Activated T-cell treated with anti-CD3 and anti-CD28 coated beads, Interleukin-2, amount 50 U/mL, for 24 hours (primary cell): ENCODE measurements at regions not wholly inside any gene's neighbourhood (a gene's known extent, or its start where the extent isn't known, plus 50 kb on each side); places are given as distances from the start of the nearest gene placed in this dataset.

ENCODE experiments used
- DNase-seq: peaks from one replicate; pipeline ENCODE4 v3.0.0-alpha.2; 2020
- H3K27ac Mint-ChIP-seq: 2 replicates; pipeline ENCODE4 v1.8.0; 2020; ENCODE audit warnings: mild to moderate bottlenecking, mixed read lengths
- H3K27me3 Mint-ChIP-seq: 2 replicates; pipeline ENCODE4 v1.8.0; 2020; ENCODE audit warnings: mixed read lengths
- H3K36me3 Mint-ChIP-seq: 2 replicates; pipeline ENCODE4 v1.8.0; 2020; ENCODE audit warnings: low read depth, mixed read lengths
- H3K4me1 Mint-ChIP-seq: 2 replicates; pipeline ENCODE4 v1.8.0; 2020; ENCODE audit warnings: low read depth, mixed read lengths
- H3K4me3 Mint-ChIP-seq: 2 replicates; pipeline ENCODE4 v1.8.0; 2020; ENCODE audit warnings: mild to moderate bottlenecking, moderate library complexity, mixed read lengths
- H3K9me3 Mint-ChIP-seq: 2 replicates; pipeline ENCODE4 v1.8.0; 2020; ENCODE audit warnings: mixed read lengths

DNA sequence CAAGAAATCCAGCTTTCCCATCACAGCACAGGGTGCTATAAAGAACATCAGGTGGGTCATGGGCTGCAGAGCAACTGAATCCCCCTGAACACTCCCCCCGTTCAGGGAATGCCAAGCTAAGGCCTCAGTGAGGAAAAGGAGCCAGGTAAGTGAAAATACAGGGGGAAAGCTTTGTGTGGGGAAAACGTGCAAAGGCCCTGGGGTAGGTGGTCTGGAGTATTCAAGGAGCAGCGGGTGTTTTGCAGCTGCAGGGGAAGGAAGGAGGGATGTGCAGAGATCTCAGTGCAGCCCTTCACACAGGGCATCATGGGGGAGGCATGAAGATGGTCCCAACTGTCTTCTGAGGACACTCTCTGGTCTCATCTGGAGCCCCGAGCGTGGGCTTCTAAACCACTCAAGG is 119.2 kb downstream of the ETS2 start:
- Mint-ChIP-seq H3K4me3 (no peak overlapping the region), H3K4me1 (peaks cover 4% of the 10 kb centered on the region), H3K36me3 (no peaks in the 10 kb centered on the region), H3K27me3 (peaks cover 47% of the 10 kb centered on the region), H3K9me3 (peaks cover 2% of the 10 kb centered on the region), H3K27ac (no peak overlapping the region)
- no peak for DNase-seq

DNA sequence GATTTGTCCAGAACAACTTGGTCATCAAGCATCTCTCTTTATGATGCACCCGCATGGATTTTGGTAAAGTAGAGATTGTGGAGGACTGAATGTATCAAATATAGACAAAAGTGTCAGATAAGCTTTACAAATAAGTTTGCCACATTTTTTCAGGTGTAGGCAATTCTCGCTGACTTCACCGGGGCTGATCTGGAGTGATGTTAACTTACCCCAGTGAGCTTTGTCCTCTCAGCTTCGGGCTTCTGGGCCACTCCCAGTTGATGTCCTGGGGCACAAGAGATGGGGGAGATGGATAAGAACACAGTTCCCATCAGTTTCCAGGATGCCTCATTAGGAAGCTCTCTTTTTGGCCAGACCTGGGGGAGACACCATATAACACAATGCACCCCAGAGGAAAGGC is 117.7 kb downstream of the ETS2 start:
- Mint-ChIP-seq H3K9me3 (peaks cover 2% of the 10 kb centered on the region), H3K27me3 (peaks cover 51% of the 10 kb centered on the region), H3K4me3 (no peak overlapping the region), H3K27ac (no peak overlapping the region), H3K4me1 (peaks cover 4% of the 10 kb centered on the region), H3K36me3 (no peaks in the 10 kb centered on the region)
- DNase-seq, result no peak

GRCh38 chr21:38922474-38923235 is 116.9 kb downstream of the ETS2 start:
- DNase-seq, result no peak
- Mint-ChIP-seq H3K4me3 (no peak overlapping the region), H3K27ac (no peak overlapping the region), H3K36me3 (no peaks in the 10 kb centered on the region), H3K9me3 (peaks cover 2% of the 10 kb centered on the region), H3K27me3 (peaks cover 54% of the 10 kb centered on the region), H3K4me1 (peaks cover 4% of the 10 kb centered on the region)

GRCh38 chr21:38921511-38922251 is 116.0 kb downstream of the ETS2 start:
- Mint-ChIP-seq H3K27ac (no peak overlapping the region), H3K36me3 (no peaks in the 10 kb centered on the region), H3K9me3 (peaks cover 2% of the 10 kb centered on the region), H3K4me1 (peaks cover 4% of the 10 kb centered on the region), H3K27me3 (peaks cover 56% of the 10 kb centered on the region), H3K4me3 (no peak overlapping the region)
- DNase-seq, result no peak

GRCh38 chr21:38920631-38921398 is 115.1 kb downstream of the ETS2 start:
- Mint-ChIP-seq H3K27me3 (peaks cover 58% of the 10 kb centered on the region), H3K36me3 (no peaks in the 10 kb centered on the region), H3K27ac (no peak overlapping the region), H3K4me3 (no peak overlapping the region), H3K4me1 (peaks cover 2% of the 10 kb centered on the region), H3K9me3 (peaks cover 2% of the 10 kb centered on the region)
- DNase-seq, result no peak

GRCh38 chr21:38918607-38919346 is 113.0 kb downstream of the ETS2 start:
- peaks cover 51% of the 10 kb centered on the region for H3K27me3 Mint-ChIP-seq
- H3K4me1 Mint-ChIP-seq, result no peaks in the 10 kb centered on the region
- H3K36me3 Mint-ChIP-seq, result no peaks in the 10 kb centered on the region
- no peak for DNase-seq
- peaks cover 2% of the 10 kb centered on the region for H3K9me3 Mint-ChIP-seq
- no peak overlapping the region for H3K27ac Mint-ChIP-seq
- no peak overlapping the region for H3K4me3 Mint-ChIP-seq

DNA sequence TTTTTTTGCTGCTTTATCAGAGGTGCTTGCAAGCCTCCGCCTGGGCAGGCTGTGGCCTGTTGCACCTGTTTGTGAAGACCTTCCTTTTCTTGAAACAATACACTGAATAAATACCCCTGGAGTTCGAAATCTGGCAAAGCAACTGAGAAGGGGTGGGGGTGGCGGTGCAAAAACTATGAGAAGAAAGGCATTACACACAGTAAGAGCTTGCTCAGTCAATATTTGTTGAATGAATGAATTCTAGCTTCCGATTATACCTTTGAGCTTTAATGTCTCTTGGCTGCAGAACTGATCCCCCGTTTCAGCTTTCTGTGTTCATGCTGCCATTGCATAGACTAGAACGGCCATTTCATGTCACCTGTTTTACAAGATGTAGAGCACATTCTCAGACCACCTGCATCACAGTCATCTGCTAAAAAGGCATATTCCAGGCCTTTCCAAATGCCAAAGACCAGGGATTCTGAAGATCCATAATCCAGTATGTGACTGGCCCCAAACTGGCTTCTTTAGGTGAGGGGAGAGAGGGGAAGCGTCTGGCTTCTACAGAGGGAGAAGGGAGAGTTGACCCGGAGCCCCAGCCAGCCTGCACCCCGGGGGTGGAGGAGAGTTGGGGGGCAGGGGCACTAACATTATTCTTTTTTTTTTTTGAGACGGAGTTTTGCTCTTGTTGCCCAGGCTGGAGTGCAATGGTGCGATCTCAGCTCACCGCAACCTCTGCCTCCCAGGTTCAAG is 111.5 kb downstream of the ETS2 start:
- Mint-ChIP-seq H3K27me3 (peaks cover 38% of the 10 kb centered on the region), H3K36me3 (no peaks in the 10 kb centered on the region), H3K9me3 (peaks cover 2% of the 10 kb centered on the region), H3K4me1 (peaks cover 2% of the 10 kb centered on the region), H3K4me3 (no peak overlapping the region), H3K27ac (no peak overlapping the region)
- no peak for DNase-seq

DNA sequence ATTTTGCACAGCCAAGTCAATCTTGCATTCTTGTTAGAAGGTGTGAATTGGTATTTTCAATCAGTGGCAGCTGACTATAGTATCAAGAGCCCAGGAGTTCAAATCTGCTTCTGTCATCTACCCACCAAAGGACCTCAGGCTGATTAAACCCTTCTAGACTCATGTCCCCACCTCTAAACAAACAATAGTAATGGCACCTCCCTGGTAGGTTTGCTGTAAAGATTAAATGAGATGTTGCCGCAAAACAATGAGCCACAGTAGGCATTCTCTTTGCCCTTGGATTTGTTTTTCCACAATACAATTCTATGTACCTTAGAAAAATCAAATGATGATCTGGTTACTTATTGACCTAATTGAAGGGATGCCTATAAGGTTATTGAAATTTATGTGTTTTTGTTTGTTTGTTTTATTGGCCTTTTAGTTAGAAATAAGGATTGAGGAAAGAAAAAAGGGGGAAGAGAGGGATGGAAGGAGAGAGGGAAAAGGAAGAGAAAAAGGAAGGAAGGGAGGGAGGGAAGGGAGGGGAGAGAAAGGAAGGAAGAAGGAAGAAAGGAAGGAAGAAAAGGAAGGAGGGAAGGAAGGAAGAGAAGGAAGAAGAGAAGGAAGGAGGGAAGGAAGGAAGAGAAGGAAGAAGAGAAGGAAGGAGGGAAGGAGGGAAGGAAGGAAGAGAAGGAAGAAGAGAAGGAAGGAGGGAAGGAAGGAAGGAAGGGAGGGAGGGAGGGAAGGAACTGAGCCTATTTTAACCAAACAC is 110.7 kb downstream of the ETS2 start:
- no peaks in the 10 kb centered on the region for H3K9me3 Mint-ChIP-seq
- no peak overlapping the region for H3K4me3 Mint-ChIP-seq
- H3K36me3 Mint-ChIP-seq, result no peaks in the 10 kb centered on the region
- H3K4me1 Mint-ChIP-seq, result peaks cover 3% of the 10 kb centered on the region
- H3K27ac Mint-ChIP-seq, result no peak overlapping the region
- no peak for DNase-seq
- peaks cover 34% of the 10 kb centered on the region for H3K27me3 Mint-ChIP-seq

GRCh38 chr21:38915546-38915945 is 109.8 kb downstream of the ETS2 start:
- Mint-ChIP-seq H3K9me3 (no peaks in the 10 kb centered on the region), H3K36me3 (no peaks in the 10 kb centered on the region), H3K4me3 (no peak overlapping the region), H3K27me3 (peaks cover 30% of the 10 kb centered on the region), H3K27ac (no peak overlapping the region), H3K4me1 (peaks cover 9% of the 10 kb centered on the region)
- no peak for DNase-seq

DNA sequence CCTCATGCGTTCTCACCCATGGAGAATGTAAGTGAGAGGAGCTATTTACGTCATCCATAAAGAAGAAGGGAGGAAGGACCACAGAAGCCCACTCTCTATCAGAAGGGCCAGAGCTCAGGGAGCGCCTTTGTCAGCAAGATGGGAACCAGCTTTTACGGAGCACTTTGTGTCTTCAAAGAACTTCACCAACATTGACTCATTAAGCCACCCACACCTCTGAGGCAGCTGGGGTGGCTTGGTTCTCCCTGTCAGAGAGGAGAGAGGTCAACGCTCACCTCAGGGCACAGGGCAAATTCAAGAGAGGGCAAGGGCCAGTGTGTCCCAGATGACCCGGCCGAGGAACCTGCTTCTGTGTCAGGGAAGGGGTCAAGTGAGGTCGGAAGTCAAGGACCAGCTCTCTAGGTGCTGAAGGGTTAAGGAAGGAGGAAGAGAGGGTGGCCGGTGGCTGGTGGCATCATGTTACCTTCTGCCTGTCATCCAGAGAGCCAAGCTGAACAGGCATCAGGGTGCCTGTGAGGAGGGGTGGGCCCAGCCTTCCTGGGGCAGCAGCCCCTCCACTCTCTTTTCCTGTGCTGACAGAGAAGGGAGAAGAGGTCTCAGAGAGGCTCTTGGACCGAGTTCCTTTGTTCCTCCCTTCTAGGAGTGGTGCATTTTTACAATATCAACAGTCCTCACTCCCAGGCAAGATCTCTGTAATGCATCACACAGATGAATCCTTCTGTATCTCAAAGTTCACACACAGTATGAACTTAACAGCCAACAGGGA is 109.0 kb downstream of the ETS2 start:
- peaks cover 28% of the 10 kb centered on the region for H3K27me3 Mint-ChIP-seq
- no peak overlapping the region for H3K27ac Mint-ChIP-seq
- no peak overlapping the region for H3K4me3 Mint-ChIP-seq
- no peaks in the 10 kb centered on the region for H3K9me3 Mint-ChIP-seq
- no peak for DNase-seq
- no peaks in the 10 kb centered on the region for H3K36me3 Mint-ChIP-seq
- H3K4me1 Mint-ChIP-seq, result peaks cover 9% of the 10 kb centered on the region

- no peak overlapping the region for H3K4me3 Mint-ChIP-seq
- H3K9me3 Mint-ChIP-seq, result no peaks in the 10 kb centered on the region
- H3K27ac Mint-ChIP-seq, result no peak overlapping the region
- H3K36me3 Mint-ChIP-seq, result no peaks in the 10 kb centered on the region
- peaks cover 9% of the 10 kb centered on the region for H3K4me1 Mint-ChIP-seq
- H3K27me3 Mint-ChIP-seq, result peaks cover 28% of the 10 kb centered on the region
- no peak for DNase-seq
Measured at GRCh38 chr21:38913893-38914527, 108.3 kb downstream of the ETS2 start.

GRCh38 chr21:38913120-38913892 is 107.6 kb downstream of the ETS2 start:
- Mint-ChIP-seq H3K4me1 (peaks cover 9% of the 10 kb centered on the region), H3K36me3 (no peaks in the 10 kb centered on the region), H3K27me3 (peaks cover 23% of the 10 kb centered on the region), H3K9me3 (no peaks in the 10 kb centered on the region), H3K4me3 (no peak overlapping the region), H3K27ac (no peak overlapping the region)
- no peak for DNase-seq
